PC-9 (cell line): ENCODE measurements at regions not wholly inside any gene's neighbourhood (a gene's known extent, or its start where the extent isn't known, plus 50 kb on each side); places are given as distances from the start of the nearest gene placed in this dataset.

Experiments
- BruUV-seq: library from RNA; stranded (reverse); fragments of 400-500 nt; replicated peaks from 2 replicates; lab custom pipeline; 2021; lab: Mats Ljungman, UMichigan
- CTCF ChIA-PET: fragments of 300-600 bp; sonication (Branson Sonifier 250); formaldehyde crosslinking; loops from one replicate; lab custom pipeline; 2022; ENCODE audit warnings: antibody characterized with exemption; lab: Charles Lee
- POLR2A ChIA-PET: fragments of 300-600 bp; sonication (Branson Sonifier 250); formaldehyde crosslinking; loops from one replicate; lab custom pipeline; 2022; ENCODE audit warnings: antibody characterized with exemption; ENCODE audit not compliant: unreplicated experiment; lab: Charles Lee
- DNase-seq, 2 experiments: peaks; one replicate each; pipeline versions ENCODE4 v3.0.0 to v3.0.0-alpha.2; 2015 to 2022; ENCODE audit warnings: mixed read lengths in 1 of 2
- H2AFZ ChIP-seq: fragments of 200-600 bp; sonication (generic); 2 replicates; pipeline ENCODE4 v1.8.1; 2017; ENCODE audit warnings: antibody characterized with exemption
- H3F3A ChIP-seq: fragments of 200-600 bp; sonication (generic); 2 replicates; pipeline ENCODE4 v1.8.1; 2017; ENCODE audit warnings: antibody characterized with exemption, mild to moderate bottlenecking, low read depth; ENCODE audit not compliant: insufficient read depth
- H3K27ac ChIP-seq: fragments of 200-600 bp; sonication (generic); 2 replicates; pipeline ENCODE4 v1.6.1; 2016; ENCODE audit warnings: mixed run types
- H3K27me3 ChIP-seq: fragments of 200-600 bp; sonication (generic); 2 replicates; pipeline ENCODE4 v1.6.1; 2016; ENCODE audit warnings: low read depth, mixed run types; ENCODE audit not compliant: insufficient read depth
- H3K36me3 ChIP-seq: fragments of 200-600 bp; sonication (generic); 2 replicates; pipeline ENCODE4 v1.6.1; 2016; ENCODE audit warnings: low read depth, mixed run types
- H3K4me1 ChIP-seq: fragments of 200-600 bp; sonication (generic); replicated peaks from 2 replicates; pipeline ENCODE4 v1.6.1; 2016; ENCODE audit warnings: mixed run types; ENCODE audit not compliant: insufficient read depth
- H3K4me2 ChIP-seq: fragments of 200-600 bp; sonication (generic); 2 replicates; pipeline ENCODE4 v1.6.1; 2017; ENCODE audit warnings: mixed run types
- H3K4me3 ChIP-seq: fragments of 200-600 bp; sonication (generic); 2 replicates; pipeline ENCODE4 v1.6.1; 2016; ENCODE audit warnings: mixed run types
- H3K79me2 ChIP-seq: fragments of 200-600 bp; sonication (generic); 2 replicates; pipeline ENCODE4 v1.6.1; 2017; ENCODE audit warnings: low read depth, mixed run types
- H3K9me2 ChIP-seq: fragments of 200-600 bp; sonication (generic); 2 replicates; pipeline ENCODE4 v1.8.1; 2017; ENCODE audit warnings: mild to moderate bottlenecking; ENCODE audit not compliant: insufficient read depth
- H3K9me3 ChIP-seq: fragments of 200-600 bp; sonication (generic); 2 replicates; pipeline ENCODE4 v1.8.1; 2016; ENCODE audit warnings: low read depth; ENCODE audit not compliant: insufficient read depth
- H4K20me1 ChIP-seq: fragments of 200-600 bp; sonication (generic); 2 replicates; pipeline ENCODE4 v1.8.1; 2017; ENCODE audit not compliant: insufficient read depth
- EZH2 ChIP-seq: fragments of 200-600 bp; sonication (generic); IDR thresholded peaks from 2 replicates; pipeline ENCODE4 v1.8.0; 2017; ENCODE audit warnings: antibody characterized with exemption, low read depth
- intact Hi-C: fragments of 100-400 bp; cut with micrococcal nuclease; formaldehyde crosslinking; loops from one replicate; pipeline ENCODE4 v1.10.0; 2022; ENCODE audit not compliant: unreplicated experiment
- TF ChIP-seq, protein P1 (sequence below): fragments of 200-600 bp; sonication (generic); conservative IDR thresholded peaks from 2 replicates; pipeline ENCODE4 v1.6.1; 2017; ENCODE audit warnings: mixed run types, antibody characterized with exemption, mild to moderate bottlenecking, moderate library complexity

- H3K36me3 ChIP-seq, result no peaks in the 10 kb centered on the region
- H4K20me1 ChIP-seq, result no peaks in the 10 kb centered on the region
- no peaks in the 10 kb centered on the region for H3K4me1 ChIP-seq
- no peak for DNase-seq
- CTCF ChIA-PET, result no interaction called here
- no TSS peak for BruUV-seq
- no peak overlapping the region for H2AFZ ChIP-seq
- H3K79me2 ChIP-seq, result no peaks in the 10 kb centered on the region
- H3K4me3 ChIP-seq, result no peak overlapping the region
- no peaks in the 10 kb centered on the region for H3K9me3 ChIP-seq
- no peaks in the 10 kb centered on the region for H3F3A ChIP-seq
- H3K27me3 ChIP-seq, result no peaks in the 10 kb centered on the region
- H3K27ac ChIP-seq, result no peak overlapping the region
- POLR2A ChIA-PET, result no interaction called here
- TF ChIP-seq, protein P1, sequence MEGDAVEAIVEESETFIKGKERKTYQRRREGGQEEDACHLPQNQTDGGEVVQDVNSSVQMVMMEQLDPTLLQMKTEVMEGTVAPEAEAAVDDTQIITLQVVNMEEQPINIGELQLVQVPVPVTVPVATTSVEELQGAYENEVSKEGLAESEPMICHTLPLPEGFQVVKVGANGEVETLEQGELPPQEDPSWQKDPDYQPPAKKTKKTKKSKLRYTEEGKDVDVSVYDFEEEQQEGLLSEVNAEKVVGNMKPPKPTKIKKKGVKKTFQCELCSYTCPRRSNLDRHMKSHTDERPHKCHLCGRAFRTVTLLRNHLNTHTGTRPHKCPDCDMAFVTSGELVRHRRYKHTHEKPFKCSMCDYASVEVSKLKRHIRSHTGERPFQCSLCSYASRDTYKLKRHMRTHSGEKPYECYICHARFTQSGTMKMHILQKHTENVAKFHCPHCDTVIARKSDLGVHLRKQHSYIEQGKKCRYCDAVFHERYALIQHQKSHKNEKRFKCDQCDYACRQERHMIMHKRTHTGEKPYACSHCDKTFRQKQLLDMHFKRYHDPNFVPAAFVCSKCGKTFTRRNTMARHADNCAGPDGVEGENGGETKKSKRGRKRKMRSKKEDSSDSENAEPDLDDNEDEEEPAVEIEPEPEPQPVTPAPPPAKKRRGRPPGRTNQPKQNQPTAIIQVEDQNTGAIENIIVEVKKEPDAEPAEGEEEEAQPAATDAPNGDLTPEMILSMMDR, result no peak
- no peak for TF ChIP-seq EZH2
- no peak overlapping the region for H3K4me2 ChIP-seq
- H3K9me2 ChIP-seq, result no peaks in the 10 kb centered on the region
- intact Hi-C loops, result no loop called here
These were observed 1367.7 kb upstream of the CELF4 start for GRCh38 chr18:38933322-38933721.

GRCh38 chr18:38932752-38933151 is 1367.2 kb upstream of the CELF4 start:
- H3K4me1 ChIP-seq, result no peaks in the 10 kb centered on the region
- TF ChIP-seq, protein P1, result no peak
- TF ChIP-seq EZH2, result no peak
- BruUV-seq, result no TSS peak

DNA sequence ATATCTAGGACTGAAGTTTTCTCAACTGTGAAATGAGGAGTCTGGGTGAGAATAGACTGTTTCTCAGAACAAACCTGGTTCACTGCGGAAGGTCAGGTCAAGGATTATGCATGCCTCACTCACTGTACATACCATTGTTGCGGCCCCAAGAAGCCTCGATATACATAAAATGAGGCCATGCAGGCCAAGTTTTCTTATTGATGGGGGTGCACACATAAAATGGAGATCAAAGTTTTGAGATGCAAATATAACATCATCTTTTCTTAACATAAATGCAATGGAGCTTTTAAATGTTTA is 1366.1 kb upstream of the CELF4 start:
- no peaks in the 10 kb centered on the region for H3K4me1 ChIP-seq
- ChIA-PET POLR2A (no interaction called here), CTCF (no interaction called here)
- BruUV-seq, result no TSS peak
- no peak overlapping the region for H3K4me3 ChIP-seq
- no peaks in the 10 kb centered on the region for H3F3A ChIP-seq
- H2AFZ ChIP-seq, result no peak overlapping the region
- no peaks in the 10 kb centered on the region for H3K9me3 ChIP-seq
- intact Hi-C loops, result no loop called here
- H3K36me3 ChIP-seq, result no peaks in the 10 kb centered on the region
- no peak overlapping the region for H3K4me2 ChIP-seq
- no peaks in the 10 kb centered on the region for H3K9me2 ChIP-seq
- no peaks in the 10 kb centered on the region for H4K20me1 ChIP-seq
- TF ChIP-seq, protein P1, result no peak
- no peak for TF ChIP-seq EZH2
- no peak for DNase-seq
- H3K79me2 ChIP-seq, result no peaks in the 10 kb centered on the region
- H3K27ac ChIP-seq, result no peak overlapping the region
- no peaks in the 10 kb centered on the region for H3K27me3 ChIP-seq

More at GRCh38 chr18:38932752-38933151, 1367.2 kb upstream of the CELF4 start:
- Histone ChIP-seq H3K27ac (no peak overlapping the region), H3K9me2 (no peaks in the 10 kb centered on the region), H3K4me3 (no peak overlapping the region), H3K36me3 (no peaks in the 10 kb centered on the region), H2AFZ (no peak overlapping the region), H3F3A (no peaks in the 10 kb centered on the region), H4K20me1 (no peaks in the 10 kb centered on the region), H3K27me3 (no peaks in the 10 kb centered on the region), H3K79me2 (no peaks in the 10 kb centered on the region), H3K4me2 (no peak overlapping the region), H3K9me3 (no peaks in the 10 kb centered on the region)
- intact Hi-C loops, result no loop called here
- POLR2A ChIA-PET, result no interaction called here
- CTCF ChIA-PET, result no interaction called here
- no peak for DNase-seq
